Erythroblast (primary cell): ENCODE measurements at regions not wholly inside any gene's neighbourhood (a gene's known extent, or its start where the extent isn't known, plus 50 kb on each side); places are given as distances from the start of the nearest gene placed in this dataset.

ENCODE experiments used
- GATA1 ChIP-seq: IDR thresholded peaks from 2 replicates; pipeline ENCODE4 v1.6.1; 2011; ENCODE audit warnings: low read depth, mild to moderate bottlenecking, control low read depth, low read length, moderate library complexity
- POLR2A ChIP-seq: IDR thresholded peaks from 2 replicates; pipeline ENCODE4 v1.6.1; 2011; ENCODE audit warnings: mild to moderate bottlenecking, low read length

DNA sequence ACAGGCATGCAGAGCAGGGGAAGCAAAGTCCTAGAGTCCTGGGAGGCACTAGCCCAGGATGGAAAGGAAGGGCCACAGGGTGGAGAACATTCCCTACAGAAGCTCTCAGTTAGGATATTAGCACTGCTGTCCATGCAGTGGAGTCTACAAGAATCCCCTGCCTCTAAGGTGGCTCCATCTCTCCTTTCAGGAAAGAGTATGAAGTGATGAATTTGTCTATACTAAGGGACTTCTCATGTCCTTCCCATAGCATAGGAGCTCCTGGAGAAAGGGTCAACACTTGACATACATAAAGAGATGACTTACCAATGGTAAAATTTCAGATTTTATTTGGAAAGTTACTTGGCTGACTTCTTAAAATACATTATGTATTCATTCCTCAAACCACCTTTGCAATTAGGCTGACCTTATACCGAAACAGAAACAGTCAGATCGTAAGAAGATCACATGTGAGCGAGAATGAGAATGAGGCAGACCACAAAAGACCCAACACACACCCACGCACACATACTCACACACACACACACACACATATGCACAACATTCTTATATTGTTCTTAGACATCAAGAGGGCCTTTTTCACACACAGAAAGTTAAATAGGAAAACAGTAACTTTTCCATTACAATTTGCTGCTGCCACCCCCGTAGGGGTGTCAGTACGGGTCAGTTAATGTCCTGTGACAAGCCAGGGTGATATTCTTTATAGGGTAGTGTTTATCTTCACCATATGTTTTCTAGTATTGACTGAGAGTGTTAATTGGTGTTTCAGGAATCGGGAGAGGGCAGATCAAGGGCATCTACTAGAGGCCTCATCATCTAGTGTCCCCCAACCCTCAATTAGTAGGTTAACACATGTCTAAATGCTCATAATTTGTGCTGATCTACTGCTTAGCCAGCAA lies 159.4 kb downstream of the FAXC start:
- TF ChIP-seq POLR2A (no peak), GATA1 (no peak)
